ENCODE measurements at regions not wholly inside any gene's neighbourhood (a gene's known extent, or its start where the extent isn't known, plus 50 kb on each side); places are given as distances from the start of the nearest gene placed in this dataset.

- Histone ChIP-seq H3K4me3 (no peak overlapping the region), H3K4me1 (ENCODE audit: insufficient read depth) (no peaks in the 10 kb centered on the region), H3K27ac (no peak overlapping the region), H3K4me2 (no peak overlapping the region), H3K9me2 (replicated peaks; ENCODE audit: insufficient read depth) (no peaks in the 10 kb centered on the region), H3K36me3 (replicated peaks; ENCODE audit: insufficient read depth, low read depth) (no peaks in the 10 kb centered on the region), H3K79me2 (no peaks in the 10 kb centered on the region), H2AFZ (no peak overlapping the region), H4K20me1 (ENCODE audit: insufficient read depth, poor library complexity, severe bottlenecking) (no peaks in the 10 kb centered on the region), H3K9me3 (ENCODE audit: low read depth) (no peaks in the 10 kb centered on the region), H3K27me3 (no peaks in the 10 kb centered on the region)
- WGBS (ENCODE audit: low lambda C conversion rate, missing lambda C conversion rate), result 80% methylated on average over 6 of the region's 6 CpGs
- DNase-seq (ENCODE audit: low spot score), result no peak
- TF ChIP-seq EZH2 (IDR thresholded peaks at IDR 0.05; ENCODE audit: borderline replicate concordance) (no peak), EZH2phosphoT487 (IDR thresholded peaks at IDR 0.05; ENCODE audit: low read depth, severe bottlenecking, unreplicated experiment) (no peak), CTCF (IDR thresholded peaks at IDR 0.05; ENCODE audit: poor library complexity) (no peak)
These were observed 110.6 kb upstream of the MEIS1 start for GRCh38 chr2:66324356-66324755.

DNA sequence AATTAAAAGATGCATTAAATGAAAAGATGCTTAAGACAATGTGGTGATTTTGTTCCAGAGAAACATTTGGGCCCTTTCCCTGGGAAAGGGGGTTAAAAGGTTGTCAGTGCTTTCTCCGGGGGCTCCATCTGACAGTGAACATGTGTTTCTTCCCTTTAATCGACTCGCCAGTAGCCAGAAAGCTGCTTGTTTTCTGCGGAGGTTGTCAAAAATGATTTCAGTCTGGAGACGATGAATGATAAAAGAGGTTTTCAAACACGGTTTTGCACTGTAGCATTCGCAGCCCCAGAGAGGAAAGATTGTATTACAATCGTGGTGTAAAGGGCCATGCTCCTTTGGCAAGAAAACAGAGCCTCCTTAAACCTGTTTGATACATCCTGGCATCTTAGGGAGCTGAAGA lies 111.5 kb upstream of the MEIS1 start:
- WGBS (ENCODE audit: low lambda C conversion rate, missing lambda C conversion rate), result 41% methylated on average over 8 of the region's 8 CpGs
- Histone ChIP-seq H3K27ac (no peak overlapping the region), H3K79me2 (no peaks in the 10 kb centered on the region), H3K27me3 (no peaks in the 10 kb centered on the region), H3K36me3 (replicated peaks; ENCODE audit: insufficient read depth, low read depth) (no peaks in the 10 kb centered on the region), H2AFZ (no peak overlapping the region), H3K4me2 (no peak overlapping the region), H3K4me1 (ENCODE audit: insufficient read depth) (no peaks in the 10 kb centered on the region), H3K9me2 (replicated peaks; ENCODE audit: insufficient read depth) (no peaks in the 10 kb centered on the region), H3K9me3 (ENCODE audit: low read depth) (no peaks in the 10 kb centered on the region), H4K20me1 (ENCODE audit: insufficient read depth, poor library complexity, severe bottlenecking) (no peaks in the 10 kb centered on the region), H3K4me3 (no peak overlapping the region)
- DNase-seq (ENCODE audit: low spot score), result no peak
- TF ChIP-seq EZH2phosphoT487 (IDR thresholded peaks at IDR 0.05; ENCODE audit: low read depth, severe bottlenecking, unreplicated experiment), result no peak
- no peak for TF ChIP-seq CTCF (IDR thresholded peaks at IDR 0.05; ENCODE audit: poor library complexity)
- TF ChIP-seq EZH2 (IDR thresholded peaks at IDR 0.05; ENCODE audit: borderline replicate concordance), result no peak

DNA sequence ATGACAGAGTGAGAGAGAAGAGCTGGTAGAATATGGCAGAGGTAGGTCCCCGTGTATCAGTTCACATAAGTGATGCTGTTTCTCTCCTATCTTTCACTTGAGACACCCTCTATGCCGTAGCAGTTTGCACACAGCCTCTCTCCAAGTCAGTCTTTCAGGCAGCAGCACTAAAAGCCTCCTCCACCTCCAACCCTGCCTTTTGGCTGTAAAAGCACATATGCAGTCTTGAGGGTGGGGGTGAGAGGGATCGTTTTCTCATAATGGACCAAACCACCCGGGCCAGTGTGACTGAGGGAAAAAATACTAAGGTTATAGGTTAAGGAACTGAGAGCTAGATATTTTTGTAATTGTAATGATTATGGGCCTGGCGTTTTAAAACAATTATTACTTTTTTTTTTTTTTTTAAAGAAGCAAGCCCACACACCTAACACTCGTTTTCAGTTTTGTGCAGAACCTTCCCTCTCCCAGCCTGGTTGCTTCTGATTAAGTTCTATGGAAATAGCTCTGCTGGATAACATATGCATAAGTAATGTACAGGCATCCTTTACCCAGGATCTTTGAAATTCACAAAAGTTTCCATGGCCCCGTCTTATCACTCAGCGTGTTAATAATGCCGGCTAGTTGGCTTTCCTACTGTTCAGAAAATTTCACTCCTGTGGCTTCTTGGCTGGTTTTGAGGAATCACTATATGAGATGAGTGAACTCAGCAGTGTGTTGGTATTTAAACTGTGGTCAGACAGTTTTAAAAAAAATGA lies 112.2 kb upstream of the MEIS1 start:
- WGBS (ENCODE audit: low lambda C conversion rate, missing lambda C conversion rate), result 69% methylated on average over 9 of the region's 9 CpGs
- no peaks in the 10 kb centered on the region for H3K9me2 ChIP-seq (replicated peaks; ENCODE audit: insufficient read depth)

More for the DNA sequence above, 112.2 kb upstream of the MEIS1 start:
- no peaks in the 10 kb centered on the region for H3K9me3 ChIP-seq (ENCODE audit: low read depth)
- no peaks in the 10 kb centered on the region for H3K79me2 ChIP-seq
- H3K36me3 ChIP-seq (replicated peaks; ENCODE audit: insufficient read depth, low read depth), result no peaks in the 10 kb centered on the region
- H2AFZ ChIP-seq, result no peak overlapping the region
- H3K4me1 ChIP-seq (ENCODE audit: insufficient read depth), result no peaks in the 10 kb centered on the region
- no peak for TF ChIP-seq EZH2phosphoT487 (IDR thresholded peaks at IDR 0.05; ENCODE audit: low read depth, severe bottlenecking, unreplicated experiment)
- no peak for TF ChIP-seq EZH2 (IDR thresholded peaks at IDR 0.05; ENCODE audit: borderline replicate concordance)
- no peak for TF ChIP-seq CTCF (IDR thresholded peaks at IDR 0.05; ENCODE audit: poor library complexity)
- H3K4me2 ChIP-seq, result no peak overlapping the region
- no peaks in the 10 kb centered on the region for H3K27me3 ChIP-seq
- no peak overlapping the region for H3K27ac ChIP-seq
- no peak overlapping the region for H3K4me3 ChIP-seq
- no peak for DNase-seq (ENCODE audit: low spot score)
- no peaks in the 10 kb centered on the region for H4K20me1 ChIP-seq (ENCODE audit: insufficient read depth, poor library complexity, severe bottlenecking)
